ENCODE measurements at regions not wholly inside any gene's neighbourhood (a gene's known extent, or its start where the extent isn't known, plus 50 kb on each side); places are given as distances from the start of the nearest gene placed in this dataset.

- TF ChIP-seq TAF1 (IDR thresholded peaks at IDR 0.05; ENCODE audit: borderline replicate concordance, low read depth, low read length) = no peak
- no peak for TF ChIP-seq POLR2AphosphoS5 (IDR thresholded peaks at IDR 0.05; ENCODE audit: low read depth, low read length)
These were observed 210.7 kb upstream of the SSTR1 start for GRCh38 chr14:37997017-37997416.
